Endothelial cell of umbilical vein (primary cell): ENCODE measurements at regions not wholly inside any gene's neighbourhood (a gene's known extent, or its start where the extent isn't known, plus 50 kb on each side); places are given as distances from the start of the nearest gene placed in this dataset.

Source experiments
- BruUV-seq: library from RNA; stranded (reverse); fragments of 400-500 nt; replicated peaks from 2 replicates; lab custom pipeline; 2021; lab: Mats Ljungman, UMichigan
- CTCF ChIA-PET: fragments of 300-600, 350-600 bp; sonication (Branson Sonifier 250); formaldehyde crosslinking; loops from one replicate; lab custom pipeline; 2021; ENCODE audit warnings: antibody characterized with exemption, inconsistent platforms; lab: Charles Lee
- POLR2A ChIA-PET: fragments of 300-600, 350-600 bp; sonication (Branson Sonifier 250); formaldehyde crosslinking; loops from one replicate; lab custom pipeline; 2021; ENCODE audit warnings: antibody characterized with exemption, inconsistent platforms; lab: Charles Lee
- DNase-seq: peaks from one replicate; pipeline ENCODE4 v3.0.0-alpha.2; 2011; ENCODE audit warnings: low read depth, low spot score
- FAIRE-seq: peaks from 2 replicates; lab custom pipeline; 2011; peaks lifted over from hg19 to GRCh38; lab: Jason Lieb, UNC
- H2AFZ ChIP-seq: 2 replicates; pipeline ENCODE4 v1.6.0; 2012; ENCODE audit warnings: low read depth, low read length, control low read depth, inconsistent platforms
- H3K27ac ChIP-seq: 2 replicates; pipeline ENCODE4 v1.5.1; 2011; ENCODE audit warnings: low read depth, mild to moderate bottlenecking, control low read depth, low read length, moderate library complexity; ENCODE audit not compliant: insufficient read depth
- H3K27me3 ChIP-seq, 2 experiments: 2 replicates each; pipeline versions ENCODE4 v1.6.0 to v1.6.1; 2011; ENCODE audit warnings: low read length in 2 of 2, mixed read lengths in 1 of 2; ENCODE audit not compliant: control insufficient read depth in 2 of 2, insufficient read depth in 2 of 2
- H3K36me3 ChIP-seq, 2 experiments: 2 replicates in 1 of 2; 3 replicates in 1 of 2; pipeline ENCODE4 v1.5.1; 2011; ENCODE audit warnings: low read length in 2 of 2, mild to moderate bottlenecking in 1 of 2, moderate library complexity in 1 of 2; ENCODE audit not compliant: control insufficient read depth in 2 of 2, insufficient read depth in 2 of 2; ENCODE audit errors: extremely low read depth in 1 of 2
- H3K4me1 ChIP-seq: 3 replicates; pipeline ENCODE4 v1.5.1; 2011; ENCODE audit warnings: mild to moderate bottlenecking, low read length; ENCODE audit not compliant: control insufficient read depth, insufficient read depth; ENCODE audit errors: extremely low read depth
- H3K4me2 ChIP-seq: 2 replicates; pipeline ENCODE4 v1.6.1; 2011; ENCODE audit warnings: low read length, control low read depth, mixed read lengths; ENCODE audit not compliant: insufficient read depth
- H3K4me3 ChIP-seq, 3 experiments: fragments of 200-600 bp in 1 of 3; sonication (generic), shearing (Covaris generic) in 1 of 3; replicated peaks in 1 of 3; 2 replicates each; pipeline ENCODE4 v1.5.1; 2011 to 2016; ENCODE audit warnings: control low read depth in 3 of 3, low read length in 3 of 3, mild to moderate bottlenecking in 2 of 3, inconsistent platforms in 1 of 3, low read depth in 1 of 3, moderate library complexity in 1 of 3; ENCODE audit not compliant: insufficient read depth in 1 of 3
- H3K79me2 ChIP-seq: 2 replicates; pipeline ENCODE4 v1.6.0; 2012; ENCODE audit warnings: low read length, inconsistent platforms; ENCODE audit not compliant: control insufficient read depth, insufficient read depth
- H3K9ac ChIP-seq: replicated peaks from 2 replicates; pipeline ENCODE3; 2011; ENCODE audit warnings: low read length, control low read depth; ENCODE audit not compliant: insufficient read depth; ENCODE audit errors: extremely low read depth
- H3K9me1 ChIP-seq: replicated peaks from 3 replicates; pipeline ENCODE4 v1.6.0; 2011; ENCODE audit warnings: mild to moderate bottlenecking, low read length; ENCODE audit not compliant: control insufficient read depth, insufficient read depth; ENCODE audit errors: extremely low read depth
- H3K9me3 ChIP-seq: replicated peaks from 2 replicates; pipeline ENCODE4 v1.5.1; 2012; ENCODE audit warnings: low read length, inconsistent platforms; ENCODE audit not compliant: control insufficient read depth, insufficient read depth
- H4K20me1 ChIP-seq: replicated peaks from 2 replicates; pipeline ENCODE3; 2011; ENCODE audit warnings: mild to moderate bottlenecking, low read length; ENCODE audit not compliant: control insufficient read depth, insufficient read depth; ENCODE audit errors: extremely low read depth
- CTCF ChIP-seq, 2 donors: IDR thresholded peaks; 1 replicate in 1 of 2; 2 replicates in 1 of 2; pipeline ENCODE4 v1.5.1; 2011; ENCODE audit warnings: low read length in 2 of 2, mild to moderate bottlenecking in 2 of 2, moderate library complexity in 2 of 2, control low read depth in 1 of 2, inconsistent platforms in 1 of 2, low read depth in 1 of 2; ENCODE audit not compliant: insufficient read depth in 1 of 2; ENCODE audit errors: extremely low read depth in 1 of 2
- FOS ChIP-seq: IDR thresholded peaks from 2 replicates; pipeline ENCODE4 v1.6.1; 2011; ENCODE audit warnings: mild to moderate bottlenecking, low read length, moderate library complexity, borderline replicate concordance; ENCODE audit not compliant: insufficient read depth
- GATA2 ChIP-seq: IDR thresholded peaks from 2 replicates; pipeline ENCODE4 v1.7.0; 2011; ENCODE audit warnings: low read depth, mild to moderate bottlenecking, moderate library complexity, mixed read lengths, low read length; ENCODE audit not compliant: insufficient read length, insufficient read depth
- POLR2A ChIP-seq: IDR thresholded peaks from 2 replicates; pipeline ENCODE4 v1.6.1; 2012; ENCODE audit warnings: low read depth, mild to moderate bottlenecking, control low read depth, low read length
- dilution Hi-C: fragments of 300-500 bp; cut with MboI; formaldehyde crosslinking; loops from one replicate; pipeline ENCODE4 v1.15.0; 2019; ENCODE audit warnings: low sequenced_read_pairs; ENCODE audit not compliant: extremely low pct_ligation_motif_present
- intact Hi-C: fragments of 100-400 bp; cut with micrococcal nuclease; formaldehyde crosslinking; loops from one replicate; pipeline ENCODE4 v1.10.0; 2022

- no peak overlapping the region for H3K4me3 ChIP-seq
- H3K36me3 ChIP-seq: no peaks in the 10 kb centered on the region
Measured at GRCh38 chr2:65790676-65790935, 358.2 kb upstream of the SPRED2 start.

GRCh38 chr2:65789923-65790675, 357.7 kb upstream of the SPRED2 start:
- dilution Hi-C loops (no loop called here), intact Hi-C loops (no loop called here)
- BruUV-seq: no TSS peak
- no peak overlapping the region for H3K4me3 ChIP-seq
- DNase-seq (no peak), FAIRE-seq (no peak)
- no peaks in the 10 kb centered on the region for H3K79me2 ChIP-seq
- H2AFZ ChIP-seq: no peak overlapping the region
- no peaks in the 10 kb centered on the region for H3K9me1 ChIP-seq
- H3K9me3 ChIP-seq: no peaks in the 10 kb centered on the region
- ChIA-PET CTCF (no interaction called here), POLR2A (no interaction called here)
- no peak overlapping the region for H3K4me2 ChIP-seq
- H3K4me1 ChIP-seq: no peaks in the 10 kb centered on the region
- H3K27ac ChIP-seq: no peak overlapping the region
- no peak overlapping the region for H3K9ac ChIP-seq
- H4K20me1 ChIP-seq: no peaks in the 10 kb centered on the region
- no peaks in the 10 kb centered on the region for H3K36me3 ChIP-seq
- H3K27me3 ChIP-seq: no peaks in the 10 kb centered on the region
- no peak for TF ChIP-seq POLR2A
- TF ChIP-seq GATA2: no peak
- no peak for TF ChIP-seq CTCF (IDR thresholded peaks at IDR 0.05; ENCODE audit: extremely low read depth in 1 of 2, insufficient read depth in 1 of 2, low read depth in 1 of 2, low read length in 2 of 2)

More at GRCh38 chr2:65790676-65790935, 358.2 kb upstream of the SPRED2 start:
- Histone ChIP-seq H3K27ac (no peak overlapping the region), H3K9ac (no peak overlapping the region), H4K20me1 (no peaks in the 10 kb centered on the region), H3K9me3 (no peaks in the 10 kb centered on the region), H3K4me2 (no peak overlapping the region), H3K79me2 (no peaks in the 10 kb centered on the region), H3K9me1 (no peaks in the 10 kb centered on the region), H3K4me1 (no peaks in the 10 kb centered on the region), H2AFZ (no peak overlapping the region), H3K27me3 (no peaks in the 10 kb centered on the region)
- ChIA-PET POLR2A (no interaction called here), CTCF (no interaction called here)
- FAIRE-seq (no peak), DNase-seq (no peak)
- intact Hi-C loops (no loop called here), dilution Hi-C loops (no loop called here)
- no TSS peak for BruUV-seq
- TF ChIP-seq POLR2A (no peak), FOS (no peak)
